NOMO-1 (cell line): ENCODE measurements at regions not wholly inside any gene's neighbourhood (a gene's known extent, or its start where the extent isn't known, plus 50 kb on each side); places are given as distances from the start of the nearest gene placed in this dataset.
"Not testable (repeated sequence)": the region's sequence is repeated elsewhere in the genome, so short reads cannot be mapped to it uniquely, and the experiment has no call there.

Source experiments
- DNase-seq, 2 experiments: peaks; one replicate each; lab custom pipeline; 2025; ENCODE audit not compliant: unreplicated experiment in 2 of 2; lab: John Stamatoyannopoulos, UW

DNA sequence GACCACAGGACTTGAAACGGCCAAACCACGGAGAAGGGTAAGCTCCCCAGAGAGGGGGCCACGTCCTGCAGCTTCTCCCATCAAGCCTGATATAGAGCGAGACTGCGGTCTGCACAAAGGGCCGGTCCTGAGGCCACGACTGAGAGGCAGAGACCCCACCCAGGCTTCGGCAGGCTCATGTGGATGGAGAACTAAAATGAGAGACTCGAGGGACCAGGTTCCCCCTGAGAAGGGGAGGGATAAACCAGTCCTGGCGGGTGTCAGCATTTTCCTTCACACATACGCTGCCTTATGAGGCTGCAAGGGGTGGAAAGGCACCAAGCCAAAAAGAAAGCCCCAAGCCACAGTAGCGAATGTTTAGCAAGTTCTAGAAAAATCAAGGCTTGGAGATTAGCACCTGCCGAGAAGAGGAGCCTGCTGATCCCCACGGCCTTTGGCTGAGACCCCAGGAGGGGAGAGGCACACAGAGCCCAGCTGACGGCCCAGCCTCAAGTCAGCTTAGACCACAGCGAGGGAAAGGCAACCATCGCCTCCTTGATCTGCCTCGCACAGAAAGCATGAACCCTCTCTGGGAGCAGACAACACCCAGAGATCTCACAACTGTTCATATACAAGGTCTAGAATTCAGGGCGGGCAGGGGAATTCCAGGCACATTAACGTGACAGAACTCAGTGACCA is 92.6 kb upstream of the RNF32 start:
- no peak for DNase-seq

GRCh38 chr7:156545979-156546378 is 94.6 kb upstream of the RNF32 start:
- DNase-seq, result no peak

- DNase-seq, result no peak
Measured at GRCh38 chr7:156544919-156545715, 95.5 kb upstream of the RNF32 start.

DNA sequence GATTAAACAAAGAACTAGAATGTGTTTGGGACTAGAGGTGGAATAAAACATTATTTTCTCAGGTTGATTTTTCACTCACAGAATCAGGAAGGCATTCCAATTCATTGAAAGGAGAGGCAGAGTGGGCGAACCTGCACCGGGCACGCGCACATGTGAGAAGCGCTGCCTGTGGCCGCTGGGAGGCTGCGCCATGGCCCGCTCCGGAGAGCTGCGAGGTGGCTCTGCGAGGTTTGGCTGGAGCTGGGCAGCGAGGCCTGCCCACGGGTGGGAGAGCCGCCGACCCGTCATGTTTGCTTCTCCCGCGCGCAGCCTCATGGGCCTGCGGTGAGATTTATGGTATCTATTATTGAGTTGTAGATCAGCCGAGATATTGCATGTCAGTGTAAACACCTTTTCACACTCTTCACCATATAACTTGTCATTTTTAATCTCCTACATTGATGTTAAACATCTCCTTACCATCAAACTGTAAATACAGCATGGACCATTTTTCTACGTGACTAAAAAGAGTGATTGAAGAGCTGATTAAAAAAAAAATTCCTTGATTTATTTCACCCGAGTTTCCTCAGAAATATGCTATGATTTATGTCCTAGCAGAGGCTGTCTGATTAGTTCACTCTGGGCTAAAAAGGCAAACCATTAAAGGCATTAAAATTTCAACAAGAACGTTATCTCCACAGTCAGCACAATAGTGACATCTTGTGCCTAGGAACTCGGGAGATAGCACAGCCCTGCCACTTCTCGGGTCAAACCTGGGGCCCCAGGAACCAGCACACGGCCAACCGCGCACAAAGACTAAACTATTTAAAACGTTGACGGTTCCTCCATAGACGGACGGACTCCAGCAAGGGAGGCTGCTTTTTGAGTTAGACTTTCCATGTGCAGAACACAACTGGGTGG is 96.6 kb upstream of the RNF32 start:
- DNase-seq, result no peak

GRCh38 chr7:156540619-156541165 is 99.9 kb upstream of the RNF32 start:
- DNase-seq, result no peak

DNA sequence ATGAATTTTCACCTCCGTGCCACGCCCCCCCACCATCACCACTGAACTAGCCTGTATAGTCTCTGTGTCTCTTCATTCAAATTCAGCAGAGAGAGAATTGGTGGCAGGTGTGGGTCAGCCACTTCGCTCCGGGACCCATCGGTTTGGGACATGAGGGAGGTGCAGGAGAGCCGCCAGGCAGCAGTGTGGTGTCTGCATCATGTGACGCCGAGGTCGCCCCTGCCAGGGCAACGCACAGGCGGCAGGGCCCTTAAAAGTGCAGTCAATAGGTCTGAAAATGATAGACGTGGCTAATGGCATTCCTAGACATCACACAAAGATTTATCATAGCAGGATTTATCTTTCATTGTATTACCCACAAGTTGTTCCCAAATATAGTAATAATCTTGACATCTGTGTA is 100.6 kb upstream of the RNF32 start:
- no peak for DNase-seq

GRCh38 chr7:156537006-156537405 is 103.6 kb upstream of the RNF32 start:
- no peak for DNase-seq

- DNase-seq, result no peak
Measured at GRCh38 chr7:156534925-156535324, 105.6 kb upstream of the RNF32 start.

DNA sequence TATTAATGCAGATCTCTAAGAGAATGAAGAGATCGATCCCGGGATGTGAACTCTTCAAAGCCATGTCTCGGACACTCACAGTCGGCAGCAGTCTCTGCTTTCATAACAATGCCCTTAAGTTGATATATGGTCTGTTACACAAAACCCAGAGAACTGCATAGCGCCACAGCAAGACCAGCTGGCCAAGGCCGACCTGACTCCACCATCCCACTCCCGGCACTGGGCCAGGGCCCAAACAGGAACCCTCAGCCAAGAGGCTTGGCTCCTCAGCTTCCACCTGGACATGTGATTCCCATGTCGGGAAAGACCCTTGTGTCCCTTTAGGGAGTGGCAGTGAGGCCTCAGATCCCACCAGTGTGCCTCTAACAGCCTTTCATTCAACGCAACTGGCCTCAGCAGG is 106.6 kb upstream of the RNF32 start:
- DNase-seq, result no peak

DNA sequence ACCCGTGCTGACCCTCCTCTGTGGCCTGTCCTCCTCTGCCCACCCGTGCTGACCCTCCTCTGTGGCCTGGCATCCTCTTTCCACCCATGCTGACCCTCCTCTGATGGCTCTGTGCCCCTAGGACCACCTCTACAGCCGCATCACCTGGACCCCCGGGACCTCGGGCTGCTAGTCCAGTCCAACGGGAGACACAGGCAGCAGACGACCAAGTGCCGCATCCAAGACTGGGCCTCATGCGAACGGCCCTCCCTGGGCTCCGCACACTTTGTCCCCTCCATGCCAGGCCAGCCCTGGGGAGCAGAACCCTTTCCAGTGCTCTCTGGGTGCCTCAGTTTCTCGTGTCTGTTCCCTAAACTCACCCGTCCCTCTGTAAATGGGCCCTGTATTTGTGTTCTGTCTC is 107.2 kb upstream of the RNF32 start:
- no peak for DNase-seq

GRCh38 chr7:156532016-156532602 is 108.5 kb upstream of the RNF32 start:
- DNase-seq, result no peak

DNA sequence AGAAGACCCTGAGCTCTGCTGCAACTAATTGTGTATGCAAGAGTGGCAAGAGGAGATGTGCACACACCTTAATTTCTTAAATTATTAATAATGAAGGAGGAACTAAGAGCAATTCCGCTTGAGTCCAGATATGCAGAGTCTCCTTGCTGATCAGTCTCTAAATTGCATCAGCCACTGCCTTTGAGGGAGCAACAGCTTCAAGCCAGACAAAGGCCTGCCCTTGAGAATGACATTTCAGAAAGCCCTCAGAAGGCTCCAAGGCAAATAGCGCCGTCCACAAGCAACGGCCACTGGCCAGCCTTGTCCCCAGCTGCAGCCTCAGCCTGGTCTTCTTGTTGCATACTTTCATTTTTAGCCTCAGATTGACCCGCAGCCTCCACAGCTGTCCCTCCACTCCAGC is 110.6 kb upstream of the RNF32 start:
- no peak for DNase-seq

DNA sequence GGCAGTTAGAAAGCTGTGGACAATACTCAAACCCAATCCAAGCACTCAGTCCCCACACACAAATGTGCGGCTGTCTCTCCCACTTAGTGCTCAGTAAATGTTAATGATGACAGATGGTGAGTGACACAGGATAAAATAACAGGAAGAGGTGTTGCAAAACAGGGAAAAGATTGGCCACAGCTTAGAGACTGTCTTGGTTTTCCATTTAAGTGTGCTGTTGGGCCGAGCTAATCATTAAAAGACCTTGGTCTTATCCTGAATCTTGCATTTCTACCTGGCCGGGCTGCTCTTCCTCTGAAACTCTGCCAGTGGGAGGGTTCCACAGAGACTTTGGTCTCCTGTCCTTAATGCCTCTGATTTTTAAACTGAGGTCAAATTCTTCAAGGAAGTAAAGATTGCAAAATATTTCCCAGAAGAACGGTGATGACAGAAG is 113.1 kb upstream of the RNF32 start:
- no peak for DNase-seq

DNA sequence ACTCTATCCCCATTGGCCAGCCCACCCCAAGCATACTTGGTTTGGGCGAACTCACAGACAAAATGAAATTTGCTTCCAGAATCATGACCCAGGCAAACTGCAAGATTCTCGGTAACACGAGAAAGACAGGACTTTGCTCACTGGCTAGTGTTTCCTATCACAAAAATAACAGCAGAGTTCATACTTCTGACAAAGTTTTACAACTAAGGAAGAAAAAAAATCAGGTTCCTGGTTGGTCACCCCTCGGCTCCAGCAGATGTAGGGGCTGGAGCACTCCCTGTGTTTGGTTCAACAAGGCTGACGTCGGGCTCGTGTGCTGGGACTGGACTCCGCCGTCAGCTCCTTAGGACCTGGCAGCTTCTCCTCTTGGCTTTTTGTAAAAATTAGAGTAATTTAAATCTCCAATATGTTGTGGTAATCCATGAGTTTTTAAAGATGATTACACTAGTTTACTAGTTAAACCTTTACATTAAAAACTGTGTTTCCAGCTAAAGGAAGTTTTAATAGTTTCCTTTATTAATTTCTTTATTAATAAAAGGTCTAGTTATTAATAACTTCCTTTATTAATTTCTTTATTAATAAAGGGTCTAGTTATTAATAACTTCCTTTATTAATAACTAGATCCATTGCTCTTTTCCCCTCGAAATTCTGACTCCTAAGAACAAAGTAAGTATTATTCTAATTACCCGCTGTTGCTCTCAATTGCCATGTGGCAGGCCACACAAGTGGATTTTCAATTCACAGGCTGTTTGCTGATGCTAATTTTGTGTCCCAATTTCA is 115.6 kb upstream of the RNF32 start:
- DNase-seq, result no peak

- DNase-seq, result no peak
Measured at GRCh38 chr7:156523447-156524048, 117.0 kb upstream of the RNF32 start.

DNA sequence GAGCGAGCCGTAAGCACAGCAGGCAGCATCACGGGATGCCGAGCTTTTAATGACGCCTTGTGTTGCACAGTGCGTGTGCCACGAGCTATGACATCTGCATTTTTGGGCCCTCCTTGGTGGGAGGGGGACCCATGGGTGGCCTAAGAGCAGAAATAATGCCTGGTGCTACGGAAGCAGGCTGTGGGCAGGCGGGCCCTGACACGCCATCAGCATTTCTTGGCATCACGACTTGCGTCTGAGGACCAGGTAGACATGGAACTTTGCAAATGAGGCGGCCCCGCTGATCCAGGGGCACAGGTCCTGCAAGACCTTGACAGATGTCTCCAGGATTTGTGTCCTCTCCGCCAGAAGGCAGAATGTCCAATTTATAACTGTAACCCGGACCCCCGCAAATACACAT is 117.8 kb upstream of the RNF32 start:
- DNase-seq, result no peak

GRCh38 chr7:156519070-156519469 is 121.5 kb upstream of the RNF32 start:
- DNase-seq, result no peak

GRCh38 chr7:156518466-156518865 is 122.1 kb upstream of the RNF32 start:
- DNase-seq, result no peak

DNA sequence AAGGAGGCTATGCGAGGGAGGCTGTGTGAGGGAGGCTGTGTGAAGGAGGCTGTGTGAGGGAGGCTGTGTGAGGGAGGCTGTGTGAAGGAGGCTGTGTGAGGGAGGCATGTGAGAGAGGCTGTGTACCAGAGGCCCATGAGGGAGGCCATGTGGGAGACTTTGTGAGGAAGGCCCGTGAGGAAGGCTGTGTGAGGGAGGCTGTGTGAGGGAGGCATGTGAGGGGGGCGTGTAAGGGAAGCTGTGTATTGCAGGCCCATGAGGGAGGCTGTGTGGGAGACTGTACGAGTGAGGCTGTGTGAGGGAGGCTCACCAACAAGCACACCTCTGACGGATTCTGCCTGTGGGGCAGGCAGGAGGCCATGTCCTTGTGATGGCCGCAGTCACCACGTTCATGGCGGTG is 122.7 kb upstream of the RNF32 start:
- not testable (repeated sequence) for DNase-seq
